Head of caudate nucleus (tissue), 42 donors: ENCODE measurements at regions not wholly inside any gene's neighbourhood (a gene's known extent, or its start where the extent isn't known, plus 50 kb on each side); places are given as distances from the start of the nearest gene placed in this dataset.

Experiments used
- DNase-seq, 42 donors: peaks; one replicate each; pipeline versions ENCODE4 v3.0.0 to v3.0.0-alpha.2; 2020 to 2021; ENCODE audit warnings: mixed read lengths in 7 of 42
- intact Hi-C: fragments of 100-400 bp; cut with DNase I; formaldehyde crosslinking; loops from one replicate; pipeline ENCODE4 v1.15.0; 2022

GRCh38 chr20:63064745-63065711, 58.3 kb upstream of the BHLHE23 start:
- intact Hi-C loops = no loop called here
- peak in 4 of 42 donors; percentile 12 to 37 (median 19) for DNase-seq

- intact Hi-C loops = no loop called here
- DNase-seq = peak in 8 of 42 donors; percentile 2 to 26 (median 8)
Observed at GRCh38 chr20:63064310-63064709, 57.5 kb upstream of the BHLHE23 start.

- intact Hi-C loops = no loop called here
- peak in 7 of 42 donors; percentile 2 to 29 (median 6) for DNase-seq
Observed at GRCh38 chr20:63062188-63063140, 55.7 kb upstream of the BHLHE23 start.

GRCh38 chr20:63061771-63062100, 55.0 kb upstream of the BHLHE23 start:
- intact Hi-C loops = no loop called here
- DNase-seq = peak in 6 of 42 donors; percentile 2 to 23 (median 4)

- peak in 10 of 42 donors; percentile 1 to 26 (median 9) for DNase-seq
- intact Hi-C loops = no loop called here
Observed at GRCh38 chr20:63061051-63061770, 54.4 kb upstream of the BHLHE23 start.

- intact Hi-C loops = no loop called here
- peak in 16 of 42 donors; percentile 10 to 50 (median 22) for DNase-seq
Observed at GRCh38 chr20:63060057-63060991, 53.6 kb upstream of the BHLHE23 start.

- intact Hi-C loops = loop anchor here (5.0 kb wide), 1 partner anchor 173 kb away; no protein-coding TSS in a partner anchor
- DNase-seq = peak in 7 of 42 donors; percentile 0 to 35 (median 7)
Observed at GRCh38 chr20:63059684-63060056, 52.9 kb upstream of the BHLHE23 start.

- DNase-seq = peak in 8 of 42 donors; percentile 2 to 21 (median 8)
- intact Hi-C loops = loop anchor here (5.0 kb wide), 1 partner anchor 173 kb away; no protein-coding TSS in a partner anchor
Observed at GRCh38 chr20:63058696-63059335, 52.1 kb upstream of the BHLHE23 start.

GRCh38 chr20:63057171-63058117, 50.7 kb upstream of the BHLHE23 start:
- intact Hi-C loops = loop anchor here (5.0 kb wide), 1 partner anchor 175 kb away; no protein-coding TSS in a partner anchor
- peak in 3 of 42 donors; percentile 3 to 7 (median 7) for DNase-seq

- intact Hi-C loops = loop anchor here (5.0 kb wide), 1 partner anchor 176 kb away; no protein-coding TSS in a partner anchor
- DNase-seq = peak in 31 of 42 donors; percentile 9 to 77 (median 44)
Observed at GRCh38 chr20:63056236-63057170, 49.7 kb upstream of the BHLHE23 start.
